ENCODE measurements at regions not wholly inside any gene's neighbourhood (a gene's known extent, or its start where the extent isn't known, plus 50 kb on each side); places are given as distances from the start of the nearest gene placed in this dataset.

GRCh38 chr17:36823850-36824677 lies 113.2 kb upstream of the LHX1 start:
- Histone ChIP-seq H3K27ac (ENCODE audit: low read depth in 1 of 2, low read length in 1 of 2) (no peak overlapping the region), H3K9me3 (ENCODE audit: control insufficient read depth in 2 of 2, insufficient read depth in 1 of 2, low read length in 1 of 2) (no peaks in the 10 kb centered on the region), H3K36me3 (ENCODE audit: control insufficient read depth in 2 of 2, insufficient read depth in 2 of 2, low read length in 1 of 2) (no peaks in the 10 kb centered on the region), H3K27me3 (ENCODE audit: control insufficient read depth in 2 of 2, insufficient read depth in 1 of 2, low read length in 1 of 2) (peaks cover 0 to 55% of the 10 kb centered on the region in 2 donors), H3K4me1 (ENCODE audit: control insufficient read depth in 2 of 2, insufficient read depth in 2 of 2, low read length in 2 of 2) (peaks cover 0 to 8% of the 10 kb centered on the region in 2 donors), H3K4me3 (ENCODE audit: low read length in 2 of 2) (no peak overlapping the region)
- WGBS: 77% methylated on average over 12 of the region's 12 CpGs
- DNase-seq (ENCODE audit: low read depth in 6 of 9, low spot score in 9 of 9): peak in 3 of 9 donors; percentile 12 to 18 (median 13)

- 84% methylated on average over 5 of the region's 5 CpGs for WGBS
- Histone ChIP-seq H3K27me3 (ENCODE audit: control insufficient read depth in 2 of 2, insufficient read depth in 1 of 2, low read length in 1 of 2) (peaks cover 0 to 52% of the 10 kb centered on the region in 2 donors), H3K9me3 (ENCODE audit: control insufficient read depth in 2 of 2, insufficient read depth in 1 of 2, low read length in 1 of 2) (no peaks in the 10 kb centered on the region), H3K4me1 (ENCODE audit: control insufficient read depth in 2 of 2, insufficient read depth in 2 of 2, low read length in 2 of 2) (peaks cover 0 to 8% of the 10 kb centered on the region in 2 donors), H3K27ac (ENCODE audit: low read depth in 1 of 2, low read length in 1 of 2) (no peak overlapping the region), H3K36me3 (ENCODE audit: control insufficient read depth in 2 of 2, insufficient read depth in 2 of 2, low read length in 1 of 2) (no peaks in the 10 kb centered on the region), H3K4me3 (ENCODE audit: low read length in 2 of 2) (no peak overlapping the region)
- peak in 2 of 9 donors; percentile 3 to 15 for DNase-seq (ENCODE audit: low read depth in 6 of 9, low spot score in 9 of 9)
Measured at GRCh38 chr17:36824678-36825101, 112.6 kb upstream of the LHX1 start.

DNA sequence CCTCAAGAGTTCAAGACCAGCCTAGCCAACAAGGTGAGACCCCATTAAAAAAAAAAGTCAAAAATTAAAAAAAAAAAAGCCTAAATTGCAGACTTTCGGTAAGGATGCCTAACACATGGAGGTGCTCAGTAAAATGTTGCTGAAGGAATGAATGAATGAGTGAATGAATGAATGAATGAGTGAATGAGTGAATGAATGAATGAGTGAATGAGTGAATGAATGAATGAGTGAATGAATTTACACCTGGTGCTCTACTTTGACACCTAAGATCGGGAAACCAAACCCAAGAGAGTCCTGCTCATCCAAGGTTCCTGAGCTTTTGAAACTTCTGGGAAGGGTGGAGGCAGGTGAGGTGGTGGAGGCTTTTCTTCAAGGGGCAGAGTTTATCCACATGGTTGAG lies 112.2 kb upstream of the LHX1 start:
- no peak for DNase-seq (ENCODE audit: low read depth in 6 of 9, low spot score in 9 of 9)
- H3K9me3 ChIP-seq (ENCODE audit: control insufficient read depth in 2 of 2, insufficient read depth in 1 of 2, low read length in 1 of 2): no peaks in the 10 kb centered on the region
- H3K27me3 ChIP-seq (ENCODE audit: control insufficient read depth in 2 of 2, insufficient read depth in 1 of 2, low read length in 1 of 2): peaks cover 0 to 55% of the 10 kb centered on the region in 2 donors
- peaks cover 0 to 8% of the 10 kb centered on the region in 2 donors for H3K4me1 ChIP-seq (ENCODE audit: control insufficient read depth in 2 of 2, insufficient read depth in 2 of 2, low read length in 2 of 2)
- no peaks in the 10 kb centered on the region for H3K36me3 ChIP-seq (ENCODE audit: control insufficient read depth in 2 of 2, insufficient read depth in 2 of 2, low read length in 1 of 2)
- H3K27ac ChIP-seq (ENCODE audit: low read depth in 1 of 2, low read length in 1 of 2): no peak overlapping the region
- no peak overlapping the region for H3K4me3 ChIP-seq (ENCODE audit: low read length in 2 of 2)
- WGBS: 96% methylated on average over 2 of the region's 2 CpGs

GRCh38 chr17:36825521-36825920 lies 111.8 kb upstream of the LHX1 start:
- Histone ChIP-seq H3K27me3 (ENCODE audit: control insufficient read depth in 2 of 2, insufficient read depth in 1 of 2, low read length in 1 of 2) (peaks cover 0 to 54% of the 10 kb centered on the region in 2 donors), H3K27ac (ENCODE audit: low read depth in 1 of 2, low read length in 1 of 2) (no peak overlapping the region), H3K4me3 (ENCODE audit: low read length in 2 of 2) (no peak overlapping the region), H3K4me1 (ENCODE audit: control insufficient read depth in 2 of 2, insufficient read depth in 2 of 2, low read length in 2 of 2) (peaks cover 0 to 8% of the 10 kb centered on the region in 2 donors), H3K9me3 (ENCODE audit: control insufficient read depth in 2 of 2, insufficient read depth in 1 of 2, low read length in 1 of 2) (no peaks in the 10 kb centered on the region), H3K36me3 (ENCODE audit: control insufficient read depth in 2 of 2, insufficient read depth in 2 of 2, low read length in 1 of 2) (no peaks in the 10 kb centered on the region)
- no peak for DNase-seq (ENCODE audit: low read depth in 6 of 9, low spot score in 9 of 9)
- 84% methylated on average over 8 of the region's 8 CpGs for WGBS

GRCh38 chr17:36825951-36826350 lies 111.3 kb upstream of the LHX1 start:
- Histone ChIP-seq H3K27me3 (ENCODE audit: control insufficient read depth in 2 of 2, insufficient read depth in 1 of 2, low read length in 1 of 2) (peaks cover 0 to 53% of the 10 kb centered on the region in 2 donors), H3K4me1 (ENCODE audit: control insufficient read depth in 2 of 2, insufficient read depth in 2 of 2, low read length in 2 of 2) (peaks cover 0 to 8% of the 10 kb centered on the region in 2 donors), H3K4me3 (ENCODE audit: low read length in 2 of 2) (no peak overlapping the region), H3K9me3 (ENCODE audit: control insufficient read depth in 2 of 2, insufficient read depth in 1 of 2, low read length in 1 of 2) (no peaks in the 10 kb centered on the region), H3K27ac (ENCODE audit: low read depth in 1 of 2, low read length in 1 of 2) (no peak overlapping the region), H3K36me3 (ENCODE audit: control insufficient read depth in 2 of 2, insufficient read depth in 2 of 2, low read length in 1 of 2) (no peaks in the 10 kb centered on the region)
- DNase-seq (ENCODE audit: low read depth in 6 of 9, low spot score in 9 of 9): no peak
- 48% methylated on average over 9 of the region's 9 CpGs for WGBS

GRCh38 chr17:36827081-36827480 lies 110.2 kb upstream of the LHX1 start:
- peaks cover 0 to 8% of the 10 kb centered on the region in 2 donors for H3K4me1 ChIP-seq (ENCODE audit: control insufficient read depth in 2 of 2, insufficient read depth in 2 of 2, low read length in 2 of 2)
- 38% methylated on average over 10 of the region's 10 CpGs for WGBS
- no peak overlapping the region for H3K27ac ChIP-seq (ENCODE audit: low read depth in 1 of 2, low read length in 1 of 2)
- no peak overlapping the region for H3K4me3 ChIP-seq (ENCODE audit: low read length in 2 of 2)
- no peaks in the 10 kb centered on the region for H3K36me3 ChIP-seq (ENCODE audit: control insufficient read depth in 2 of 2, insufficient read depth in 2 of 2, low read length in 1 of 2)
- H3K27me3 ChIP-seq (ENCODE audit: control insufficient read depth in 2 of 2, insufficient read depth in 1 of 2, low read length in 1 of 2): peaks cover 0 to 46% of the 10 kb centered on the region in 2 donors
- DNase-seq (ENCODE audit: low read depth in 6 of 9, low spot score in 9 of 9): no peak
- H3K9me3 ChIP-seq (ENCODE audit: control insufficient read depth in 2 of 2, insufficient read depth in 1 of 2, low read length in 1 of 2): no peaks in the 10 kb centered on the region

GRCh38 chr17:36829676-36830075 lies 107.6 kb upstream of the LHX1 start:
- DNase-seq (ENCODE audit: low read depth in 6 of 9, low spot score in 9 of 9): no peak
- Histone ChIP-seq H3K27me3 (ENCODE audit: control insufficient read depth in 2 of 2, insufficient read depth in 1 of 2, low read length in 1 of 2) (peaks cover 0 to 39% of the 10 kb centered on the region in 2 donors), H3K36me3 (ENCODE audit: control insufficient read depth in 2 of 2, insufficient read depth in 2 of 2, low read length in 1 of 2) (no peaks in the 10 kb centered on the region), H3K4me3 (ENCODE audit: low read length in 2 of 2) (no peak overlapping the region), H3K27ac (ENCODE audit: low read depth in 1 of 2, low read length in 1 of 2) (no peak overlapping the region), H3K9me3 (ENCODE audit: control insufficient read depth in 2 of 2, insufficient read depth in 1 of 2, low read length in 1 of 2) (no peaks in the 10 kb centered on the region), H3K4me1 (ENCODE audit: control insufficient read depth in 2 of 2, insufficient read depth in 2 of 2, low read length in 2 of 2) (no peaks in the 10 kb centered on the region)
- 96% methylated on average over 5 of the region's 5 CpGs for WGBS

GRCh38 chr17:36833279-36833678 lies 104.0 kb upstream of the LHX1 start:
- H3K9me3 ChIP-seq (ENCODE audit: control insufficient read depth in 2 of 2, insufficient read depth in 1 of 2, low read length in 1 of 2): no peaks in the 10 kb centered on the region
- DNase-seq (ENCODE audit: low read depth in 6 of 9, low spot score in 9 of 9): no peak
- WGBS: 99% methylated on average over 1 of the region's 1 CpG
- H3K27ac ChIP-seq (ENCODE audit: low read depth in 1 of 2, low read length in 1 of 2): no peak overlapping the region
- H3K27me3 ChIP-seq (ENCODE audit: control insufficient read depth in 2 of 2, insufficient read depth in 1 of 2, low read length in 1 of 2): peaks cover 0 to 23% of the 10 kb centered on the region in 2 donors
- no peaks in the 10 kb centered on the region for H3K36me3 ChIP-seq (ENCODE audit: control insufficient read depth in 2 of 2, insufficient read depth in 2 of 2, low read length in 1 of 2)
- no peaks in the 10 kb centered on the region for H3K4me1 ChIP-seq (ENCODE audit: control insufficient read depth in 2 of 2, insufficient read depth in 2 of 2, low read length in 2 of 2)
- no peak overlapping the region for H3K4me3 ChIP-seq (ENCODE audit: low read length in 2 of 2)

DNA sequence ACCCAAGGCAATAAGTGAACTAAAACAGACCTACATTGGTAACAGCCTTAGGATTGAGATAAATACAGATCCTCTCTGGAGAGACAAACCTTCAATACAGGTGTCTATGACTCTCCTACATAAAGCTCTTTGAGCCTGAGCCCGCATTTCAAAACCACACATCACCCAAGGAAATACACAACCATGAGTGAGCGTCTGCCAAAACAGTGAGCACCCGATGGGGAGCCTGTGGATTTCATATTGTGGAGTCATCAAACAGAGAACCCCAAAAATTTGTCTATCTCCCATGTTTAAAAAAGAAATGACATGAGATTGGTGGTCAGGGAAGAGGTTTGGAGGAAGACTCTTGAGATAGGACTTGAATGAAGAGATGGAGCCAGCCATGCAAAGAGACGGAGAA lies 102.2 kb upstream of the LHX1 start:
- no peak for DNase-seq (ENCODE audit: low read depth in 6 of 9, low spot score in 9 of 9)
- Histone ChIP-seq H3K9me3 (ENCODE audit: control insufficient read depth in 2 of 2, insufficient read depth in 1 of 2, low read length in 1 of 2) (no peaks in the 10 kb centered on the region), H3K36me3 (ENCODE audit: control insufficient read depth in 2 of 2, insufficient read depth in 2 of 2, low read length in 1 of 2) (no peaks in the 10 kb centered on the region), H3K4me1 (ENCODE audit: control insufficient read depth in 2 of 2, insufficient read depth in 2 of 2, low read length in 2 of 2) (no peaks in the 10 kb centered on the region), H3K27ac (ENCODE audit: low read depth in 1 of 2, low read length in 1 of 2) (no peak overlapping the region), H3K27me3 (ENCODE audit: control insufficient read depth in 2 of 2, insufficient read depth in 1 of 2, low read length in 1 of 2) (peaks cover 0 to 20% of the 10 kb centered on the region in 2 donors), H3K4me3 (ENCODE audit: low read length in 2 of 2) (no peak overlapping the region)
- 96% methylated on average over 4 of the region's 4 CpGs for WGBS

All from thymus (tissue), 11 donors.